C4-2B (cell line): ENCODE measurements at regions not wholly inside any gene's neighbourhood (a gene's known extent, or its start where the extent isn't known, plus 50 kb on each side); places are given as distances from the start of the nearest gene placed in this dataset.

Experiments
- ZFX ChIP-seq: fragments of 450-650 bp; IDR thresholded peaks from 2 replicates; pipeline ENCODE4 v1.6.1; 2017
- TF ChIP-seq, protein P1 (sequence below): fragments of 450-650 bp; conservative IDR thresholded peaks from 2 replicates; pipeline ENCODE4 v1.5.1; 2017; ENCODE audit warnings: mild to moderate bottlenecking

GRCh38 chr13:90094357-90094756 lies 1253.1 kb upstream of the MIR17HG start:
- TF ChIP-seq, protein P1, sequence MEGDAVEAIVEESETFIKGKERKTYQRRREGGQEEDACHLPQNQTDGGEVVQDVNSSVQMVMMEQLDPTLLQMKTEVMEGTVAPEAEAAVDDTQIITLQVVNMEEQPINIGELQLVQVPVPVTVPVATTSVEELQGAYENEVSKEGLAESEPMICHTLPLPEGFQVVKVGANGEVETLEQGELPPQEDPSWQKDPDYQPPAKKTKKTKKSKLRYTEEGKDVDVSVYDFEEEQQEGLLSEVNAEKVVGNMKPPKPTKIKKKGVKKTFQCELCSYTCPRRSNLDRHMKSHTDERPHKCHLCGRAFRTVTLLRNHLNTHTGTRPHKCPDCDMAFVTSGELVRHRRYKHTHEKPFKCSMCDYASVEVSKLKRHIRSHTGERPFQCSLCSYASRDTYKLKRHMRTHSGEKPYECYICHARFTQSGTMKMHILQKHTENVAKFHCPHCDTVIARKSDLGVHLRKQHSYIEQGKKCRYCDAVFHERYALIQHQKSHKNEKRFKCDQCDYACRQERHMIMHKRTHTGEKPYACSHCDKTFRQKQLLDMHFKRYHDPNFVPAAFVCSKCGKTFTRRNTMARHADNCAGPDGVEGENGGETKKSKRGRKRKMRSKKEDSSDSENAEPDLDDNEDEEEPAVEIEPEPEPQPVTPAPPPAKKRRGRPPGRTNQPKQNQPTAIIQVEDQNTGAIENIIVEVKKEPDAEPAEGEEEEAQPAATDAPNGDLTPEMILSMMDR = no peak
- no peak for TF ChIP-seq ZFX
